ENCODE measurements at regions not wholly inside any gene's neighbourhood (a gene's known extent, or its start where the extent isn't known, plus 50 kb on each side); places are given as distances from the start of the nearest gene placed in this dataset.

GRCh38 chr19:30645946-30646577 lies 273.9 kb downstream of the ZNF536 start:
- TF ChIP-seq, protein P1, sequence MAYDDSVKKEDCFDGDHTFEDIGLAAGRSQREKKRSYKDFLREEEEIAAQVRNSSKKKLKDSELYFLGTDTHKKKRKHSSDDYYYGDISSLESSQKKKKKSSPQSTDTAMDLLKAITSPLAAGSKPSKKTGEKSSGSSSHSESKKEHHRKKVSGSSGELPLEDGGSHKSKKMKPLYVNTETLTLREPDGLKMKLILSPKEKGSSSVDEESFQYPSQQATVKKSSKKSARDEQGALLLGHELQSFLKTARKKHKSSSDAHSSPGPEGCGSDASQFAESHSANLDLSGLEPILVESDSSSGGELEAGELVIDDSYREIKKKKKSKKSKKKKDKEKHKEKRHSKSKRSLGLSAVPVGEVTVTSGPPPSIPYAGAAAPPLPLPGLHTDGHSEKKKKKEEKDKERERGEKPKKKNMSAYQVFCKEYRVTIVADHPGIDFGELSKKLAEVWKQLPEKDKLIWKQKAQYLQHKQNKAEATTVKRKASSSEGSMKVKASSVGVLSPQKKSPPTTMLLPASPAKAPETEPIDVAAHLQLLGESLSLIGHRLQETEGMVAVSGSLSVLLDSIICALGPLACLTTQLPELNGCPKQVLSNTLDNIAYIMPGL (CRISPR knock-in tag; IDR thresholded peaks at IDR 0.05; ENCODE audit: borderline replicate concordance): no peak
- TF ChIP-seq EP300 (IDR thresholded peaks at IDR 0.05) (no peak), CHD2 (IDR thresholded peaks at IDR 0.05; ENCODE audit: low read length, partially characterized antibody) (no peak), NR3C1 (IDR thresholded peaks at IDR 0.05) (no peak), PBX3 (IDR thresholded peaks at IDR 0.05) (no peak), NPAS2 (CRISPR knock-in tag; IDR thresholded peaks at IDR 0.05; ENCODE audit: borderline replicate concordance) (no peak), GATA3 (IDR thresholded peaks at IDR 0.05; ENCODE audit: borderline replicate concordance) (no peak), ZSCAN20 (CRISPR knock-in tag; IDR thresholded peaks at IDR 0.05) (no peak), RFX5 (IDR thresholded peaks at IDR 0.05) (no peak), ELK1 (IDR thresholded peaks at IDR 0.05; ENCODE audit: low read depth, low read length) (no peak), CBX8 (IDR thresholded peaks at IDR 0.05) (no peak), HOXB5 (CRISPR knock-in tag; IDR thresholded peaks at IDR 0.05) (no peak), JUNB (IDR thresholded peaks at IDR 0.05) (no peak), RNF2 (IDR thresholded peaks at IDR 0.05; ENCODE audit: borderline replicate concordance, low read depth) (no peak), FOXS1 (CRISPR knock-in tag; IDR thresholded peaks at IDR 0.05) (no peak), POLR2A (IDR thresholded peaks at IDR 0.05; ENCODE audit: low read length) (no peak)
- TF ChIP-seq, protein P2, sequence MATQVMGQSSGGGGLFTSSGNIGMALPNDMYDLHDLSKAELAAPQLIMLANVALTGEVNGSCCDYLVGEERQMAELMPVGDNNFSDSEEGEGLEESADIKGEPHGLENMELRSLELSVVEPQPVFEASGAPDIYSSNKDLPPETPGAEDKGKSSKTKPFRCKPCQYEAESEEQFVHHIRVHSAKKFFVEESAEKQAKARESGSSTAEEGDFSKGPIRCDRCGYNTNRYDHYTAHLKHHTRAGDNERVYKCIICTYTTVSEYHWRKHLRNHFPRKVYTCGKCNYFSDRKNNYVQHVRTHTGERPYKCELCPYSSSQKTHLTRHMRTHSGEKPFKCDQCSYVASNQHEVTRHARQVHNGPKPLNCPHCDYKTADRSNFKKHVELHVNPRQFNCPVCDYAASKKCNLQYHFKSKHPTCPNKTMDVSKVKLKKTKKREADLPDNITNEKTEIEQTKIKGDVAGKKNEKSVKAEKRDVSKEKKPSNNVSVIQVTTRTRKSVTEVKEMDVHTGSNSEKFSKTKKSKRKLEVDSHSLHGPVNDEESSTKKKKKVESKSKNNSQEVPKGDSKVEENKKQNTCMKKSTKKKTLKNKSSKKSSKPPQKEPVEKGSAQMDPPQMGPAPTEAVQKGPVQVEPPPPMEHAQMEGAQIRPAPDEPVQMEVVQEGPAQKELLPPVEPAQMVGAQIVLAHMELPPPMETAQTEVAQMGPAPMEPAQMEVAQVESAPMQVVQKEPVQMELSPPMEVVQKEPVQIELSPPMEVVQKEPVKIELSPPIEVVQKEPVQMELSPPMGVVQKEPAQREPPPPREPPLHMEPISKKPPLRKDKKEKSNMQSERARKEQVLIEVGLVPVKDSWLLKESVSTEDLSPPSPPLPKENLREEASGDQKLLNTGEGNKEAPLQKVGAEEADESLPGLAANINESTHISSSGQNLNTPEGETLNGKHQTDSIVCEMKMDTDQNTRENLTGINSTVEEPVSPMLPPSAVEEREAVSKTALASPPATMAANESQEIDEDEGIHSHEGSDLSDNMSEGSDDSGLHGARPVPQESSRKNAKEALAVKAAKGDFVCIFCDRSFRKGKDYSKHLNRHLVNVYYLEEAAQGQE (IDR thresholded peaks at IDR 0.05): no peak
- TF ChIP-seq, protein P3, sequence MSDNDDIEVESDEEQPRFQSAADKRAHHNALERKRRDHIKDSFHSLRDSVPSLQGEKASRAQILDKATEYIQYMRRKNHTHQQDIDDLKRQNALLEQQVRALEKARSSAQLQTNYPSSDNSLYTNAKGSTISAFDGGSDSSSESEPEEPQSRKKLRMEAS (IDR thresholded peaks at IDR 0.05): no peak
- TF ChIP-seq, protein P4, sequence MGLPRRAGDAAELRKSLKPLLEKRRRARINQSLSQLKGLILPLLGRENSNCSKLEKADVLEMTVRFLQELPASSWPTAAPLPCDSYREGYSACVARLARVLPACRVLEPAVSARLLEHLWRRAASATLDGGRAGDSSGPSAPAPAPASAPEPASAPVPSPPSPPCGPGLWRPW (IDR thresholded peaks at IDR 0.05): no peak
- ATAC-seq (no peak), DNase-seq (ENCODE audit: low read depth in 1 of 2, low spot score in 1 of 2) (no peak), FAIRE-seq (no peak)
- no peak overlapping the region for H3K4me2 ChIP-seq
- ChIA-PET CTCF (interaction anchor here (1.2 to 3.9 kb wide), 5 partner anchors 21 to 886 kb away, joined by 4 to 20 read pairs (median 7); no protein-coding TSS in a partner anchor), POLR2A (no interaction called here)
- H3K4me3 ChIP-seq: no peak overlapping the region
- 0 out of 3 replicates have a peak, but pooled peaks cover 2% of the 10 kb centered on the region for H3K9me3 ChIP-seq
- no peak overlapping the region for H3K27ac ChIP-seq
- 44% methylated on average over 12 of the region's 12 CpGs for WGBS (ENCODE audit: missing lambda C conversion rate)
- H3K4me1 ChIP-seq: no peaks in the 10 kb centered on the region
